ENCODE measurements at regions not wholly inside any gene's neighbourhood (a gene's known extent, or its start where the extent isn't known, plus 50 kb on each side); places are given as distances from the start of the nearest gene placed in this dataset.

DNA sequence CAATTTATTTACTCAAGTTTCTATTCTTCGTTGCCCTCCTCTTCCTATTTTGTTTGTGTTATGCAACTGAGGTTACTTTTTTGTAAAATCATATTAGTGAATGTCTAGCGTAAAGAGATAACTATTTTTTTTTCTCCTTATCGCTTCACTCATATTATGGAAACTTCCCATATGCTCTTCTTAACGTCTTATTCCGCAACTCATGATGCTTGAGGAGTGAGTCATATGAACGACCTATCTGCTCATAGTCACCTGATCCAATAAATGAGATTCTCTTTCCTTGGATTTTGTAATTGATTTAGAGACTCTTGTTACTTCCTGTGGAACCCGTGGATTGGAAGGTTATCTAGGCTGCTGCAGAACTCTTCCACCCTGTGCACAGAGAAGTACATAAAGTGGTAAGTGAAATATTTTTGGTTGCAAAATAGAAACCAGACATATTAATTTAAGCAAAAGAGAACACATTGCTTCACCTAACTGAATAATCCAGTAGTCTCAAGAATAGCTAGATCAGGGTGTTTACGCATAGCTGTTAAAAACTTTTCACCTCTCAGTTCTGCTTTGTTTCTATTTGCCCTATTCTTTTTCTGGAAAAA is 719.3 kb upstream of the SGO1 start:
- no peak for TF ChIP-seq CTCF (IDR thresholded peaks at IDR 0.05; ENCODE audit: control extremely low read depth in 1 of 3, insufficient read depth in 1 of 3, low read depth in 1 of 3, low read length in 3 of 3)
- TF ChIP-seq CHD1 (IDR thresholded peaks at IDR 0.05; ENCODE audit: low read depth, low read length): no peak
- TF ChIP-seq CEBPB (IDR thresholded peaks at IDR 0.05; ENCODE audit: low read depth, low read length): no peak
- no peak for TF ChIP-seq POLR2AphosphoS5 (IDR thresholded peaks at IDR 0.05; ENCODE audit: low read depth, low read length)
- no peak for TF ChIP-seq POLR2A (IDR thresholded peaks at IDR 0.05; ENCODE audit: control extremely low read depth in 1 of 2, low read depth in 2 of 2, low read length in 2 of 2)
- no peak for TF ChIP-seq RFX5 (IDR thresholded peaks at IDR 0.05; ENCODE audit: borderline replicate concordance, low read depth, low read length)
- TF ChIP-seq CHD2 (IDR thresholded peaks at IDR 0.05; ENCODE audit: low read length): no peak
- TF ChIP-seq SIN3A (conservative IDR thresholded peaks at IDR 0.05 in 1 of 2, IDR thresholded peaks at IDR 0.05 in 1 of 2; ENCODE audit: low read depth in 1 of 2, low read length in 2 of 2): no peak
- TF ChIP-seq EZH2 (IDR thresholded peaks at IDR 0.05; ENCODE audit: low read depth, low read length, severe bottlenecking): no peak
- TF ChIP-seq MAFK (IDR thresholded peaks at IDR 0.05; ENCODE audit: low read depth, low read length): no peak
